Body of pancreas (tissue), 4 donors: ENCODE measurements at regions not wholly inside any gene's neighbourhood (a gene's known extent, or its start where the extent isn't known, plus 50 kb on each side); places are given as distances from the start of the nearest gene placed in this dataset.

Experiments
- CTCF ChIP-seq, 7 experiments: fragments of 450-650 bp in 4 of 7; fragments of 200-600 bp in 3 of 7; sonication (generic) in 3 of 7; IDR thresholded peaks; one replicate each; pipeline ENCODE4 v1.5.1; 2016 to 2019; ENCODE audit warnings: antibody characterized with exemption in 7 of 7
- POLR2A ChIP-seq, 3 donors: fragments of 450-650 bp; IDR thresholded peaks; one replicate each; pipeline ENCODE4 v1.6.1; 2016; ENCODE audit warnings: antibody characterized with exemption in 3 of 3, mild to moderate bottlenecking in 2 of 3

GRCh38 chr9:100756217-100756616, 178.3 kb downstream of the CAVIN4 start:
- TF ChIP-seq CTCF (IDR thresholded peaks at IDR 0.05) (no peak), POLR2A (IDR thresholded peaks at IDR 0.05) (no peak)
